RWPE2 (cell line): ENCODE measurements at regions not wholly inside any gene's neighbourhood (a gene's known extent, or its start where the extent isn't known, plus 50 kb on each side); places are given as distances from the start of the nearest gene placed in this dataset.
"Not testable (repeated sequence)": the region's sequence is repeated elsewhere in the genome, so short reads cannot be mapped to it uniquely, and the experiment has no call there.

Source experiments
- ATAC-seq: fragments of 200-7000 bp; cut with Tn5 transposase; 3 replicates; pipeline ENCODE4 v1.9.1; 2021; ENCODE audit warnings: low read depth
- DNase-seq: peaks from one replicate; pipeline ENCODE4 v3.0.0-alpha.2; 2020; ENCODE audit warnings: low spot score
- H3K27ac ChIP-seq: fragments of 450-650 bp; 2 replicates; pipeline ENCODE4 v1.5.1; 2017; ENCODE audit warnings: mild to moderate bottlenecking; ENCODE audit not compliant: poor library complexity, severe bottlenecking
- H3K27me3 ChIP-seq: fragments of 250-450 bp; sonication (Bioruptor Pico); 2 replicates; pipeline ENCODE4 v1.5.1; 2021; ENCODE audit warnings: mild to moderate bottlenecking, moderate library complexity; ENCODE audit not compliant: insufficient read depth, poor library complexity, severe bottlenecking
- H3K36me3 ChIP-seq: fragments of 250-450 bp; sonication (Bioruptor Pico); 2 replicates; pipeline ENCODE4 v1.5.1; 2020; ENCODE audit warnings: low read depth, mild to moderate bottlenecking, moderate library complexity
- H3K4me1 ChIP-seq: fragments of 250-450 bp; sonication (Bioruptor Pico); 2 replicates; pipeline ENCODE4 v1.5.1; 2021; ENCODE audit warnings: mild to moderate bottlenecking, moderate library complexity; ENCODE audit not compliant: insufficient read depth, poor library complexity, severe bottlenecking
- H3K4me3 ChIP-seq: fragments of 250-450 bp; sonication (Bioruptor Pico); 2 replicates; pipeline ENCODE4 v1.5.1; 2021; ENCODE audit warnings: mild to moderate bottlenecking, moderate library complexity; ENCODE audit not compliant: severe bottlenecking
- H3K9me3 ChIP-seq: fragments of 250-450 bp; sonication (Bioruptor Pico); 2 replicates; pipeline ENCODE4 v1.5.1; 2021; ENCODE audit warnings: mild to moderate bottlenecking, moderate library complexity; ENCODE audit not compliant: severe bottlenecking
- CTCF ChIP-seq: fragments of 450-650 bp; IDR thresholded peaks from one replicate; pipeline ENCODE4 v1.5.1; 2017; ENCODE audit warnings: mild to moderate bottlenecking, moderate library complexity; ENCODE audit not compliant: poor library complexity, severe bottlenecking

GRCh38 chr21:7933923-7934322 lies 2587.5 kb upstream of the TPTE start:
- Histone ChIP-seq H3K27me3 (no peaks in the 10 kb centered on the region), H3K36me3 (no peaks in the 10 kb centered on the region), H3K9me3 (peaks cover 33% of the 10 kb centered on the region), H3K4me3 (no peak overlapping the region), H3K27ac (no peak overlapping the region), H3K4me1 (no peaks in the 10 kb centered on the region)
- no peak for TF ChIP-seq CTCF
- no peak for DNase-seq
- ATAC-seq = no peak

GRCh38 chr21:7937297-7937696 lies 2584.1 kb upstream of the TPTE start:
- not testable (repeated sequence) for H3K27me3 ChIP-seq, H3K27ac ChIP-seq, H3K4me3 ChIP-seq, DNase-seq, H3K4me1 ChIP-seq, H3K36me3 ChIP-seq, ATAC-seq
- peaks cover 35% of the 10 kb centered on the region for H3K9me3 ChIP-seq

- peaks cover 29% of the 10 kb centered on the region for H3K9me3 ChIP-seq
- ATAC-seq = not testable (repeated sequence)
Observed at GRCh38 chr21:7938223-7938622, 2583.2 kb upstream of the TPTE start.

GRCh38 chr21:7941432-7941831 lies 2580.0 kb upstream of the TPTE start:
- not testable (repeated sequence) for ATAC-seq, DNase-seq
- peaks cover 25% of the 10 kb centered on the region for H3K9me3 ChIP-seq

More at GRCh38 chr21:7938223-7938622, 2583.2 kb upstream of the TPTE start:
- H3K27me3 ChIP-seq, H3K4me3 ChIP-seq, H3K4me1 ChIP-seq, H3K36me3 ChIP-seq, H3K27ac ChIP-seq, DNase-seq: not testable (repeated sequence)

GRCh38 chr21:7942219-7942618 lies 2579.2 kb upstream of the TPTE start:
- H3K27ac ChIP-seq, DNase-seq, H3K36me3 ChIP-seq, H3K27me3 ChIP-seq, H3K4me3 ChIP-seq, H3K4me1 ChIP-seq, ATAC-seq: not testable (repeated sequence)
- peaks cover 26% of the 10 kb centered on the region for H3K9me3 ChIP-seq

More at GRCh38 chr21:7941432-7941831, 2580.0 kb upstream of the TPTE start:
- not testable (repeated sequence) for H3K27ac ChIP-seq, H3K27me3 ChIP-seq, H3K36me3 ChIP-seq, H3K4me1 ChIP-seq, H3K4me3 ChIP-seq

- not testable (repeated sequence) for H3K4me3 ChIP-seq, H3K27me3 ChIP-seq, H3K4me1 ChIP-seq, H3K36me3 ChIP-seq, H3K27ac ChIP-seq, DNase-seq, ATAC-seq
- H3K9me3 ChIP-seq = peaks cover 26% of the 10 kb centered on the region
Observed at GRCh38 chr21:7943534-7943933, 2577.8 kb upstream of the TPTE start.

GRCh38 chr21:7947422-7947821 lies 2574.0 kb upstream of the TPTE start:
- no peak for ATAC-seq
- DNase-seq = no peak
- no peak overlapping the region for H3K4me3 ChIP-seq
- no peaks in the 10 kb centered on the region for H3K36me3 ChIP-seq
- H3K27me3 ChIP-seq = no peaks in the 10 kb centered on the region
- peaks cover 48% of the 10 kb centered on the region for H3K9me3 ChIP-seq
- no peaks in the 10 kb centered on the region for H3K4me1 ChIP-seq
- no peak for TF ChIP-seq CTCF
- no peak overlapping the region for H3K27ac ChIP-seq

- not testable (repeated sequence) for H3K36me3 ChIP-seq, ATAC-seq, H3K27me3 ChIP-seq, DNase-seq, H3K4me3 ChIP-seq, H3K4me1 ChIP-seq, H3K27ac ChIP-seq
- H3K9me3 ChIP-seq = peaks cover 52% of the 10 kb centered on the region
Observed at GRCh38 chr21:7948727-7949126, 2572.7 kb upstream of the TPTE start.

GRCh38 chr21:7949882-7950281 lies 2571.5 kb upstream of the TPTE start:
- not testable (repeated sequence) for H3K36me3 ChIP-seq, H3K4me1 ChIP-seq, DNase-seq, H3K27me3 ChIP-seq, H3K27ac ChIP-seq, H3K4me3 ChIP-seq, ATAC-seq
- peaks cover 51% of the 10 kb centered on the region for H3K9me3 ChIP-seq
